ENCODE measurements at regions not wholly inside any gene's neighbourhood (a gene's known extent, or its start where the extent isn't known, plus 50 kb on each side); places are given as distances from the start of the nearest gene placed in this dataset.

DNA sequence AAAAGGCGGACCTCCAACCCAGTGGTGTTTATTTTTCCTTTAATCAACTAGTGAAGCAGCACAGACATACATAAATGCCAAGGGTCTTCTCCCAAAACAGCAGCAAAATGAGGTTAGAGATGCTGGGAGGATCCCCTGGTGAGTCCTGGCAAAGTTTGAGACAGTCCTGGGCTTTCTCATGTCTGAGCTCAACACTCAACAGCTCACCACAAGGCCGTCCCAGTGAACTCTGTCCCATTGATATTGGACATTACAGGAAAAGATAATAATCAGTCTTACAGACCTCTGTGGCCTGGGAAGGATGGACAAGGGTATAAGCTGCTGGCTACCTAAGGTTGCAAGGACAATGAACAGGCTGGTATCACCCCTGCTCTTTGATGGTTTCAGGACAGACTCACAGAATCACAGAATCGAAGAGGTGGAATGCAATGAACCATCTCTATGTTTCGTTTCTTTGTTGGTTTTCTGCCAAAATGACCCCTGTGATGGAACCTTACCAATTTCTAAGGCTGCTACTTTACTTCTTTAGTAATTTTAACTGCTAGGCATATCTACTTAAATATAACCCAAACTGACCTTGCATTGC lies 551.8 kb downstream of the RAB28 start:
- no peak for FAIRE-seq
- TF ChIP-seq, protein P1, sequence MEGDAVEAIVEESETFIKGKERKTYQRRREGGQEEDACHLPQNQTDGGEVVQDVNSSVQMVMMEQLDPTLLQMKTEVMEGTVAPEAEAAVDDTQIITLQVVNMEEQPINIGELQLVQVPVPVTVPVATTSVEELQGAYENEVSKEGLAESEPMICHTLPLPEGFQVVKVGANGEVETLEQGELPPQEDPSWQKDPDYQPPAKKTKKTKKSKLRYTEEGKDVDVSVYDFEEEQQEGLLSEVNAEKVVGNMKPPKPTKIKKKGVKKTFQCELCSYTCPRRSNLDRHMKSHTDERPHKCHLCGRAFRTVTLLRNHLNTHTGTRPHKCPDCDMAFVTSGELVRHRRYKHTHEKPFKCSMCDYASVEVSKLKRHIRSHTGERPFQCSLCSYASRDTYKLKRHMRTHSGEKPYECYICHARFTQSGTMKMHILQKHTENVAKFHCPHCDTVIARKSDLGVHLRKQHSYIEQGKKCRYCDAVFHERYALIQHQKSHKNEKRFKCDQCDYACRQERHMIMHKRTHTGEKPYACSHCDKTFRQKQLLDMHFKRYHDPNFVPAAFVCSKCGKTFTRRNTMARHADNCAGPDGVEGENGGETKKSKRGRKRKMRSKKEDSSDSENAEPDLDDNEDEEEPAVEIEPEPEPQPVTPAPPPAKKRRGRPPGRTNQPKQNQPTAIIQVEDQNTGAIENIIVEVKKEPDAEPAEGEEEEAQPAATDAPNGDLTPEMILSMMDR (IDR thresholded peaks at IDR 0.05; ENCODE audit: insufficient read depth, low read length, severe bottlenecking): no peak
- H3K27me3 ChIP-seq (ENCODE audit: control insufficient read depth, insufficient read depth, low read length): no peaks in the 10 kb centered on the region

DNA sequence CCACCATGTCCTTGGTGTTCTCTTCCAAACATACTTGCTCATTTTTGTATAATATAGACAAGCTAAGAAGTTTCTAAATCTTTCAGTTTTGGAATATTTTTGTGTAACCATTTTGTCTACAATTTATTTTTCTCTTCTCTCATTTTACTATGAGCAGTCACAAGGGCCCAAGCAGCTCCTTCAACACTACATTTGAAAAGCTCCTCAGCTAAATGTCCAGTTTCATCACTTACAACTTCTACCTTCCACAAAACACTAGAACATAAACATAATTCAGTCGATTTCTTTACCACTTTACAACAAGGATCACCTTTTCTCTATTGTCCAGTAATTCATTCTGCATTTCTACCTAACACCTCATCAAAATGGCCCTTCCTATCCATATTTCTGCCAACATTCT lies 554.4 kb downstream of the RAB28 start:
- TF ChIP-seq, protein P1 (IDR thresholded peaks at IDR 0.05; ENCODE audit: insufficient read depth, low read length, severe bottlenecking): no peak
- FAIRE-seq (no peak), DNase-seq (ENCODE audit: low read depth) (no peak)
- H3K36me3 ChIP-seq (ENCODE audit: control insufficient read depth, insufficient read depth, low read length): no peaks in the 10 kb centered on the region
- no peaks in the 10 kb centered on the region for H3K27me3 ChIP-seq (ENCODE audit: control insufficient read depth, insufficient read depth, low read length)
- no peak overlapping the region for H3K4me3 ChIP-seq (ENCODE audit: low read depth, low read length)

More for the DNA sequence above, 551.8 kb downstream of the RAB28 start:
- Histone ChIP-seq H3K4me3 (ENCODE audit: low read depth, low read length) (no peak overlapping the region), H3K36me3 (ENCODE audit: control insufficient read depth, insufficient read depth, low read length) (no peaks in the 10 kb centered on the region)
- no peak for DNase-seq (ENCODE audit: low read depth)

GRCh38 chr4:12928751-12929150 lies 555.4 kb downstream of the RAB28 start:
- Histone ChIP-seq H3K27me3 (ENCODE audit: control insufficient read depth, insufficient read depth, low read length) (no peaks in the 10 kb centered on the region), H3K36me3 (ENCODE audit: control insufficient read depth, insufficient read depth, low read length) (no peaks in the 10 kb centered on the region), H3K4me3 (ENCODE audit: low read depth, low read length) (no peak overlapping the region)
- DNase-seq (ENCODE audit: low read depth): no peak
- TF ChIP-seq, protein P1 (IDR thresholded peaks at IDR 0.05; ENCODE audit: insufficient read depth, low read length, severe bottlenecking): no peak
- no peak for FAIRE-seq

DNA sequence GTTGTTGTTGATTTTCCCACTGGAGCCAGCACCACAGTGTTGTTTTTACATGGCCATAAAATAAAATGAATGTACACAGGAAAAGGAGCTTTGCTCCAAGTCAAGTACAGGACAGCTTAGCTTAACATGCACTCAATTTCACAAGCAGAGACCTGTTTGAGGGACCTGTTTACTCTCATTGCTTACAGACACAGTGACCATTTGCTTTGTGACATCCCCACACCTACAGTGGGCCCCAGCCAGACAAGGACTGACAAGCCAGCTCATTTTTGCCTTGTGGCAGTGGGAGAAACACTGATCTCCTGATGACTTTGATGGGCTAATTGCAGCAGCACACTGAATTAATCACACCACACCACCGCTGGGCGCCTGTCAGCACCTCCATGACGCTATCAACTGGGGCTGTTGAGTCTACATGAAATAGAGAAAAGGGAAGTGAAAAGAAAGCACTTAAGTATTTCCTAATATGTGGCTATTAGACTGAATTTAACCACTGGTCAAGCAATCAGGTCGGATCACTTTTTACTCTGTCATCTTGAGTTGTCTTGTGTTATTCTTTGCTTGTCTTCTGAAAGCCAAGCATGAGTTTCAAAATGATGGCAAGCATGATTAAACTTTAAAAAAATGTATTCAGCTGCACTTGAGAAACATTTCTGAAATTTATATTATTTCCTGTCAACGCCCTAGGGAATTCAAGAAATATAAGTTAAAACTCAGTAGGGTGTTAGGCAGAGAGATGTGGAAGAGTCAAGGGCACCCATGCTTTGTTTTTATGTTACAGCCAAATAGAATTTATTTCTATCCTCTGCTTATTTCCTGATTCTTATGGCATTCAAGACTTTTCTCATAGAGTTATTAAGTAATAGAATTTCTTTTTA lies 557.7 kb downstream of the RAB28 start:
- TF ChIP-seq, protein P1 (IDR thresholded peaks at IDR 0.05; ENCODE audit: insufficient read depth, low read length, severe bottlenecking): no peak
- no peak overlapping the region for H3K4me3 ChIP-seq (ENCODE audit: low read depth, low read length)
- no peaks in the 10 kb centered on the region for H3K27me3 ChIP-seq (ENCODE audit: control insufficient read depth, insufficient read depth, low read length)
- FAIRE-seq (no peak), DNase-seq (ENCODE audit: low read depth) (no peak)
- H3K36me3 ChIP-seq (ENCODE audit: control insufficient read depth, insufficient read depth, low read length): no peaks in the 10 kb centered on the region

GRCh38 chr4:12924728-12925320 lies 559.3 kb downstream of the RAB28 start:
- Histone ChIP-seq H3K4me3 (ENCODE audit: low read depth, low read length) (no peak overlapping the region), H3K36me3 (ENCODE audit: control insufficient read depth, insufficient read depth, low read length) (no peaks in the 10 kb centered on the region), H3K27me3 (ENCODE audit: control insufficient read depth, insufficient read depth, low read length) (no peaks in the 10 kb centered on the region)
- TF ChIP-seq, protein P1 (IDR thresholded peaks at IDR 0.05; ENCODE audit: insufficient read depth, low read length, severe bottlenecking): no peak
- no peak for FAIRE-seq
- no peak for DNase-seq (ENCODE audit: low read depth)

Data from bronchial epithelial cell (primary cell).